ENCODE measurements at regions not wholly inside any gene's neighbourhood (a gene's known extent, or its start where the extent isn't known, plus 50 kb on each side); places are given as distances from the start of the nearest gene placed in this dataset.
"Not testable (repeated sequence)": the region's sequence is repeated elsewhere in the genome, so short reads cannot be mapped to it uniquely, and the experiment has no call there.

DNA sequence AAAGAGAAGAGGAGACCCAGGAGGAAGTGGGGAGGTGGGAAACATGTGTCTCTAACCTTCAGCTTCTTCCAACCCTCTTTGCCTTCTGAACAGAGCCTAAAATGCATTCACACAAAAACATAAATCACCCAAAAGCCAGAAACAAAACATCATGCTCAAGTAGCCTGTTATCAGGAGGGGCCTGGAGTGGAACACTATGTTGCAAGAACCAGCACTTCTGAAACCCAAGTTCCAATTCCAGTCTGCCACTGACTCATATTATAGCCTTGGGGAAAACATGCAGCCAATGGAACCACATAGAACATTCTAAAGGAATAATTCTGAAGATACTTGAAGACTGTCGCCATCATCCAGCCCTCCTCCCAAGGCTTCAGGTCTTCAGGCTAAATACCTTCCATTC lies 169.8 kb upstream of the PLXNC1 start:
- DNase-seq: no peak

DNA sequence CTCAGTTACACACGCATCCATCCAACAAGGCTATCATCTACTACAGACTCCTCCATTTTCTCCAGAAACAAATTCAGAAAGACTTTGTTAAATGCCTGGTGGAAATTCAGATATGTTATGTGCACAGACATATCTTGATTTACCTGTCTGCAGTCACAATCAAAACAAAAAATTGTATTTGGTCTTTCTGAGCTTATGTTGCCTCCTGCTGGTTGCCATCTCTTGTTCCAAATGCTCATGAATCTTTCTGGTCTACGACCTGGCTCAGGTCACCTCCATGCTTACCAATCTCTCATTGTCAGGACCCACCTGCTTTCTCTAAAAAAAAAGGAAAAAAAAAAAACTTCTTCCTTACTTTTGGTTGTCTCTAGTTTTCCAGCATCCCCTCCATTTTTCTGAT lies 169.2 kb upstream of the PLXNC1 start:
- peak in 1 of 51 donors; percentile 3 for DNase-seq

DNA sequence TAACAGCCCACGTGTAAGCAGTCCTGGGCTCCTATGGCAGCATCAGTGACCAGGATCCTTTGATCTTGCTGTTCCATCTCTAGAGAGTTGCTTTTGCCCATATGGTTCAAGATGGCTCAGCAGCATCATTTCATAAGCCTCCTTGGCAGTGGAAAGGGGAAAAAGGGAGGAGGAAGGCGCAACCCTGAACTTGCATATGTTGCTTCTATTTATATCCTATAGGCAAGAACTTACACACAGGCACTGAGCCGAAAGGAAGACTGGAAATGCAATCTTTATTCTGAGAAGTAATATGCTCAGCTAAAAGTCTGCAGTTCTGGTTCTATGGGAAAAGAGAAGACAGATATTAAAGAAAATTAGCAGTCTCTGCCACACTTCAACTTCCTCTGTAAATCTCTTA lies 167.7 kb upstream of the PLXNC1 start:
- DNase-seq: no peak

DNA sequence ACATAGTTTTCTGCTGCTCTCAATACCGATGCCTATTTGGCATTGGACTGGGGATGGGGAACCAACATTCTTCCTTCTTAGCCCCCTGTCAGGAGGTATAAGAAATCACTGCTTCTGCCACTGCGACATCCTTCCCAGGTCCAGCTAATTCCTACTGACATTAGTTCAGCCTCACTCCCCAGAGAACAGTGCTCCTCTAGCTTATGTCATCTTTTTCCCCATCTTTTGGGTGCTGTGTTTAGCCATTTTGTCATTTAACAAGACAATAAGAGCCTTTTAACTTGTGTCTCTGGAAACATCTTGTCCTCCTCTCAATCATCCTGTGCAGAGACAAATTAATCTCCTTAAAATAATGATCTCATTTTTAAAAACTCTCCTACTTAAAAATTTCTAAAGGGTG lies 167.0 kb upstream of the PLXNC1 start:
- no peak for DNase-seq

DNA sequence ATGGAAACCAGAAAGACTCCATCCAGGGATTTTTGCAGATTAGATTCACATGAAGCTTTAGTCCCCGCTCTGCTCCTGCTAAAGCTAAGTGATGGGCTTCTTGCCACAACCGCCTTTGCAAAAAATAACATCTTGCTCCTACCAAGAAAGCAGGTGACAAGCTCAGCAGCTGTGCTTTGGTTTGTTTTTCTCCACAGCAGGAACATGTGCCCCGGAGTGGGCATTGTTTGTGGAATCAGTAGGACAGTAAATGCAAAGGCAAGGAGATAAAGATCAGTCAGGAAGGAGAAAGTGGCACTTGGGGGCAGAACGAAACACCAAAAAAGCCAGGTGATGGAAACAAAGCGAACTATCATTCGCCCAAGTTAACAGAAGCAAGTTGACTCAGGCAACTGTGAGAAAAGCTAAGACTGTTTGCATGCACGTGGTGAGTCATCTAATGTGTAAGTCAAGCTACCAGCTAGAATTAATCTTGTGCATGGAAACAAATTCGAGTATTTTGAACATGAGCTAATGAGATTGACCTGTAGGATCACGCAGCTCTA lies 165.5 kb upstream of the PLXNC1 start:
- DNase-seq: peak in 1 of 51 donors; percentile 45

DNA sequence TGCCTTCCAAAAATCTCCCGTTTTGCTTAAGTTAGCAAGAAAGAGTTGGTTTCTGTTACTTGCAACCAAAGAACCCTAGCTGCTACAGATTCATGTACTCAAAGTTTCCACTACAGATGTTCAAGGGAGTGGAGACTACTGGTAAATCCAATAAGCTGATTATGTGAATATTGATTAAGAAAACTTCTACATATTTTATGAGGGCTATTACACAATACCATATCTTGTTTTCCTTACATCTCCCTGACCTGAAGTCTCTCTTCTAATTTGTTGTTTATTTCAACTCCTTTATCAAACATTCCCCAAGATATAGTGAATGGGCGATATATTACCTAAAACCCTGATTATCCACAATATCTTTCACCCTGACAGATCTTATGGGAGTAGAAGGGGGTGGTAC lies 164.4 kb upstream of the PLXNC1 start:
- DNase-seq: no peak

DNA sequence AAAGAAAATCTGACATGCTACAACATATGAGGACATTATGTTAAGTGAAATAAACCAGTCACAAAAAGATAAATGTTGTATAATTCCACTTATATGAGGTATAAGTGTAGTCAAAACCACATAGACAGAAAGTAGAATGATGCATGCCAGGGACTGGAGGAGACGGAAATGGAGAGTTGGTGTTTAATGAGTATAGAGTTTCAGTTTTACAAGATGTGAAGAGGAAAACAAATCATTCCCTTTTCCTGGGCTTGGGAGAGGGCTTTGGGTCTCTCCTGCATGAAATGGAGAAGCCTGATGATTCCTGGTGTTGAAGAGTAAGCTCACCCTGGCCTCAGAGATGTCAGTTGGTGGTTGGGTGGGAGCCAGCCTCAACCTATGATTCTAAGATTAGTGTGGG lies 158.4 kb upstream of the PLXNC1 start:
- DNase-seq: no peak

DNA sequence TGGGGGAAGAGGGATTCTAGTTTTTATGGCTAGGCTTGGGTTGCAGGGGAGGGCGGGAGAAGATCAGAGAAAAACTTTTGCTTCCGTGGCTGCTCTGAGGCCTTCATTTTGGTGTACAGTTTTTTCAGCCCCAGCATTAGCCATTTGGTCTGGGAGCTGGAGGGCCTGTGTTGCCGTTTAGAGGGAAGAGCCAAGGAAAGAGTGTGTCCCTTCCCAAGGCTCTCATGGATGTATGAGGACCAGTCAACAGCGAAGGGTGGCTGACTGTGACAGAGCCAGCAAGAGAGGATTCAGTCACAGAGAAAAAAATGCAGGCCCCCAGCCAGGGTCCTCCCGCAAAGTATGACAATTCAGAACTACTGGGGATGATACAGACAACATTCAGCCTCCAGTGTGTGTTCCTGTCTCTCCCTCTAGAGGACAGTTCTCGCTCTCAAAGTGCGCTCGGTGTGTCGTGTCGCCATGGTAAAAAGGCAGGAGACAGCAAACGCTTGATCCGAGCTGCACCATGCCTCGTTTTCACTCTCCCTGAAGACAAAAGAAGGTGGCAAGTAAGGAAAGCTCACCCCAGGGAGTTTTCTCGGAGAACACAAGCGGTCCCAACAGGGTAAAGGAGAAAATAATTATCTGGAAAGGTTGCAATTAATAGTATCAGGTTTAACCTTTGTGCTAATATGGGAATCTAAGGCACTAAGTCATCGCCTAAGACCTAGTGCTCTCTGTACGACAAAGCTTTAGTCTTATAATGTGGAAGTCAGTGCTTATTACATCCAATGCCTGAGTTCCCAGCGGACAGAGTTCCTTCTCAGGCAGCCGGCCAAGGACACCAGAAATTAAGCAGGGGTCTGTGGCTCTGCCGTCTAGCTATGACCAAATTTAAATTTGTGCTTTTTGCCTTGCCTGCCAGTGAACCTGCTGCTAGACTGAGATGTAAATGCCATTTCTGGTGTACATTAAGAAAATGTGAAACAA lies 157.3 kb upstream of the PLXNC1 start:
- peak in 37 of 51 donors; percentile 4 to 72 (median 28) for DNase-seq

DNA sequence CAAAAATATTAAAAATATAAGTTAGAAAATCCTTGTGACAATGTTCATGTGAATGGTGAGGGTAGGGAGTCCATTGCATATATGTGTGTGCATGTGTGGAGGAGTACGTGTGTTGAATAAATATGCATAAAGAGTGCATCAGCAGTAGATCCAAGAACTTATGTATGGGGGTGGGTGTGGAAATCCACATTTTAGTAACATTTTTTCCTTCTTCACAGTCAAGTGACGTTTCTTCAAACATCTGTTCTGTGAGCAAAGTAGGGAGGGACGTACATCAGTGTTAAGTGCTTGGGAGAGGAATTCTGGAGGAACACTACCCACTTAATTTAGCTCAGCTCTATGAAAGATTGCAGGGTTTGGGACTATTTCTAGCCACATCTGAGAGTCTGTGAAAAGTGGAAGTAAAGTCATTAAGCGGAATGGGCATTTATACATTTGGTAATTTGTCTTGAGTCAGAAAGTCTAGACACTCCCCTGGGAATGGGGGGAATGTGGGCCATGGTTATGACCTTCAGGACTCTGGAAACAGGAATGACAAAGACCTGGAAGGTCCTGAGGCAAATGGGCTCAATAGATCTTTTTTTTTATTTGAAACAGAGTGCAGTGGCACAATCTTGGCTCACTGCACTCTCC lies 156.4 kb upstream of the PLXNC1 start:
- DNase-seq: no peak

DNA sequence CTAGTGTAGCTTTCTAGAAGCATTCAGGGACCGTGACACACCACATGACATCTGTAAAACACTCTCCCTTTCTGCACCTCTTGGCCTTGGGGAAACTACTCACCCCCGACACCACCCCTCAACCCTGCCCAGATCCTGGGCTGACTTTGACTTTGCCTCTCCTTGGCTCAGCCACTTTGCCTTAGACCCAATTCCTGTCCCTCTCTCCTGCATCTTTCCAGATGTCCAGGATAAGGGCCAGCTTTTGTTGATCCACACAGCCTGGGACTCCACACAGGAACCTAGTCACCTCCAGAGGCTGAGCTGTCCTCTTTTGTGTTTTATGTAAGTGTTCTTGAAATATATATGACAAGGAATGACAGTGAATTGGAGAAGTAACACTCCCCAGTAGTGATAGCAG lies 153.7 kb upstream of the PLXNC1 start:
- DNase-seq: no peak

DNA sequence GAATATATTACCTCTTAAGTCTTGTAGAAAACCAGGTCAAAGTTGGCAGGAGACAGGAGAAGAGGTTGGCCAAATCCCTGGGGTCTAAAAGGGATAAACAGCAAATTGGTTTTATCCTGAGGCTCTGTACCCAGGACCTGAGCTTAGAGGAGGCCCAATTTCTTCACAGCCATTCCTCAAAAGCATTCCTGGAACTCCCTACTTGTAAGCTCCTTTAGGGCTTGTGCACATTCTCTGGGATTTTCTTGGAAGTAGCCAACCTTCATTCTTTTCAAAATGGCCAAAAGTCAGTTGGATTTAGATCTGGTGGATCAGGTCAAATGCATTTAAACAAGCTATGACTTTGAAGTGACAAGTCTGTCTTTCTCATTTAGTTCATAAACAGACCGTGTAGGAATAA lies 152.1 kb upstream of the PLXNC1 start:
- DNase-seq: no peak

DNA sequence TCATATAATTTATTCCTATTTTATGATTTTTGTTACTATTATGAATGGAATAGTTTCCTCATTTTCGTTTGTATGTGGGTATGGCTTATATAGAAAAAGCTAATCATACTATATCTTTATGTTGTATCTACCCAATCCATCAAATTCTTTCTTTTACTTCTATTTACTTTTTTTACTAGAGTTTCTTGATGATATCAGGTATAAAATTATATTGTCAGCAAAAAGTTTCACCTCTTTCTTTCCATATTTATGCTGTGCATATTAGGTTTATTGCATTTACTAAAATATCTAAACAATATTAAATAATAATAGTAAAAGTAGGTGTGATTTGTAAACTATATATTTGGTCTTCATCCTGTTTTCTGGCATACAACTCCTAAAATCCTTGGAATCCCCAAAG lies 146.7 kb upstream of the PLXNC1 start:
- DNase-seq: no peak

DNA sequence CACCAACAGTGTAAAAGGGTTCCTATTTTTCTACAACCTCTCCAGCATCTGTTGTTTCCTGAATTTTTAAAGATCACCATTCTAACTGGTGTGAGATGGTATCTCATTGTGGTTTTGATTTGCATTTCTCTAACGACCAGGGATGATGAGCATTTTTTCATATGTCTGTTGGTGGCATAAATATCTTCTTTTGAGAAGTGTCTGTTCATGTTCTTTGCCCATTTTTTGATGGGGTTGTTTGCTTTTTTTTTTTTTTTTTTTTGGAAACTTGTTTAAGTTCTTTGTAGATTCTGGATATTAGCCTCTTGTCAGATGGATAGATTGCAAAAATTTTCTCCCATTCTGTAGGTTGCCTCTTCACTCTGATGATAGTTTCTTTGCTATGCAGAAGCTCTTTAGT lies 145.5 kb upstream of the PLXNC1 start:
- DNase-seq: not testable (repeated sequence)

DNA sequence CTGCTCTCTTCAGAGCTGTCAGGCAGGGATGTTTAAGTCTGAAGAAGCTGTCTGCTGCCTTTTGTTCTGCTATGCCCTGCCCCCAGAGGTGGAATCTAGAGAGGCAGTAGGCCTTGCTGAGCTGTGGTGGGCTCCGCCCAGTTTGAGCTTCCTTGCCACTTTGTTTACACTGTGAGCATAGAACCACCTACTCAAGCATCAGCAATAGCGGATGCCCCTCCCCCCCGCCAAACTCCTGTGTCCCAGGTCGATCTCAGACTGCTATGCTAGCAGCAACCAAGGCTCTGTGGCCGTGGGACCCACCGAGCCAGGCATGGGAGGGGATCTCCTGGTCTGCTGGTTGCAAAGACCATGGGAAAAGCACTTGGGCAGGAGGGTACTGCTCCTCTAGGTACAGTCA lies 140.5 kb upstream of the PLXNC1 start:
- not testable (repeated sequence) for DNase-seq

DNA sequence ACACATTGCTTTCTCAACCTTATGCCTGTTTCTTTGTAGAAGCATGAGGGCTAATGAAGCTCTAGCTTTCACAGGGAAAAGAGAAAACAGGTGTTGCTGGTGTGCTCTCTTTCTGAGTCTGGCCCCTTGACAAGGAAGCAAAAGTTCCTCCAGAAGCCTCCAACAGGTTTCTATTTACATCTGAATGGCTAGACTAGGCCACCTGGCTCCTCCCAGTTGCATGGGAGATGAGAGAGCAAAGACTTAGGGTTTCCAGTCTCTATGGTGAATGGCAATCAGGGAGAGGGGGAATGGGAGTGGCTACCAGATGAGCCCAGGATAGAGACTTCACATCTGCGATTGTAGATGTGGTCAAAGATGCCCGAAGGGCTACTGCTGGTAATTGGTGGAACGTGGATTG lies 138.1 kb upstream of the PLXNC1 start:
- DNase-seq: no peak

DNA sequence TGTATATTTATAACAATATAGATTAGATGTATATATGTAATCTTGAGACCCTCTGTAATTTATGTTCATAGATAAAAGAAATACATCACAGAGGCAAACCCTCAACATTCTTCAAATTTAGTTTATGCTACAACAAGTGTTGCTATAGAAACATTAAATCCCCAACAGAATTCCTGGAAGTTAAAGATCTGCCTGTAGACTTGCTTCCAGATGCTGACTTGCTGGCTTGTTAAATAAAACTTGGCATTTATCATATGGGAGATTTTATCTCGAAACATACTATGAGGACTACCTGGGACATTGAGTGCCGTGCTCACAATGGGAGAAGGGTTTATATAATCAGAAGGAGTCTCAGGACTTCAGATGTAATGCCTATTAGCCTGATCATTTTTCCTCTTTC lies 136.3 kb upstream of the PLXNC1 start:
- DNase-seq: no peak

DNA sequence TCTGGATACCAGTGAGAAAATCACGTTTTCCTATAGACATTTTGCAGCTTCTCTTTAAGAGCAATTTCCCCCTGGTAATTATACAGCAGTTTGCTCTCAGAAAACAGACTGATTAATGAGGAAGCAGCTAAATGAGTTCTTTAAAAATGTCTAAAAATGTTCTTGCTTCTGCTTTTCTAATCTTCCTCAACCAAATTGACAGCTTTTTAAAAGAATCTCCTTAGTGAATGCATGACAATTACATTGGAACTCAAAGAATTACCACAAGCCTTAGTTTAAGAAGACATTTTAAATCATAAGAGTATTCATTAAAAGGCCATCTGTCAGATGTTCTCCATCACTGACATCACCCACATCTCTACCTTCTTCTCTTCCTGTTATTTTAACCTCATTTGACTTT lies 135.8 kb upstream of the PLXNC1 start:
- no peak for DNase-seq

DNA sequence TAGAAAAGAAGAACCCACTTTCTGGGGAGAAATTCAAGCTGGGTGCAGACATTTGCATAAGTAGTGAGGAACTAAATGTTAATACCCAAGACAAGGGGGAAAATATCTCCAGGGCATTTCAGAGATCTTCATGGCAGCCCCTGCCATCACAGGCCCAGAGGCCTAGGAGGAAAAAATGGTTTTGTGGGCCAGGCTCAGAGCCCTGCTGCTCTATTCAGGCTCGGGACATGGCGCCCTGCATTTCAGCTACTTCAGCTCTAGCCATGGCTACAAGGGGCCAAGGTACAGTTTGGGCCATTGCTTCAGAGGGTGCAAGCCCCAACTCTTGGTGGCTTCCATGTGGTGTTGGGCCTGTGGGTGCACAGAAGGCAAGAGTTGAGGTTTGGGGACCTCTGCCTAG lies 131.1 kb upstream of the PLXNC1 start:
- not testable (repeated sequence) for DNase-seq

DNA sequence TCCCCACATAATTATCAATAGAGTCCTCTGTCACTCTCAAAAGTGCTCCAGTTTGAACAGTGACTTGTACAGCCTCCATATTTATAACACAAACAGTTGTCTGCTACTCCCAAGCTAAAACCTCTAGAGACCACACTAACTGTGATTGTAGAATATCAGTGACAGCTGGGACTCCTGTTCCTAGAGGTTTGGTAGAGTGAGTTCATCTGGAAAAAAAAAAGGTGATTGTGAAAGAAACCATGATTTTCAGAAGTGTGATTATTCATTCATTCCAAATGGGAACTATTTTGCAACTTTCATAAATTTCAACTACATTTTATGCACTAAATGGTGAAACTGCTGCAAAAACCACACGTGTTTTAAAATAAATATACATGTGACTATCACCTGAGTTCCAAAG lies 128.0 kb upstream of the PLXNC1 start:
- DNase-seq: no peak

DNA sequence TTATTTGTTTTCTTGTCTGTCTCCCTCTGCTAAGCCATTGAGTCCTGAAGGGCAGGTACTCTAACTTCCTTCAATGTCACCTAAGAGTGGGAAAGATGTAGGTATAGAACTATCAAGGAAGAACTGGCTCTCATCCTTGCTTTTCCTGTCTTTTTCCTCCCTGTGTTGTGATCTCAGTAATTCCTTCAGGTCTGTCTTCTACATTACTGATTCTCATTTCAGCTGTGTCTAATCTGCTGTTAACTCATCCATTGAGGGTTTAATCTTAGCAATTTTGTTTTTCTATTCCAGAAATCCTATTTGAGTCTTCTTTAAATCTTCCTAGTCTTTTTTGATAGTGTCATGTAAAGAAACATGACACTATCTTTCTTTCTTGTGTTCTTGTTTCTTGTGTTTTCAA lies 124.5 kb upstream of the PLXNC1 start:
- no peak for DNase-seq

DNA sequence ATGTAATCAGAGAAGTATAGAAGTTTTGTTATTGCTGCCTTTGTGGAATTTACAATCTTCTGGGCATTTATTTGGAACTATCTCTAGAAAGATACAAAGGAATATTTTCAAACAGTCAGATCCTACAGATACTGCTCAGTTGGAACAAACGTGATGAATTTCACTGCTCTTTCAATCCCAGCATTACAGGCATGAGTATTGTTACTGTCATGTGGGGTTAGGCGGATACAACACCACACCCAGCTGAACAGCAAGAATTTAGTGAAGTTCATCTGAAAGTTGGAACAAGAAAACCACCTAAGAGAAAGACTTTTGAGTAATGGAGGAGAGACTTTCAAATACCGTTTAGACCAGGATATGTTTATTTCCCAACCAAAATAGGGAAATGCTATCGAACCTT lies 123.3 kb upstream of the PLXNC1 start:
- DNase-seq: no peak

DNA sequence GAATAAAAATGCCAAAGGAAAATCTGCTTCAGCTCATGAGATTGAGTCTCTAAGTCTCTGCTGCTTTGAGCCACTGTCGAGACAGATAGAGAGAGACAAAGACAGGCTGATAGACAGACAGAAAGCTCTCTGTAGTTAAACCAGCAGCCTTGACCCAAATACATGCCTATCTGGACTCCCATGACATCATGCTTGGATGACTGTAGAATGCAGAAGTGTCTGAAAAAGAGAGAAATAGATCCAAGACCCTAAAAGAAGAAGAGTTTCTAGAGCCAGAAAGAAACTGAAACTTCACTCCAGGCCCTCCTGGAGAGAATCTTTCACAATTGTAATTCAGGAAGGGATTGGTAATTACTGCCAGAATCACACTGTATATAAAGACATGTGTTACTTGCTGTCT lies 122.6 kb upstream of the PLXNC1 start:
- DNase-seq: no peak

DNA sequence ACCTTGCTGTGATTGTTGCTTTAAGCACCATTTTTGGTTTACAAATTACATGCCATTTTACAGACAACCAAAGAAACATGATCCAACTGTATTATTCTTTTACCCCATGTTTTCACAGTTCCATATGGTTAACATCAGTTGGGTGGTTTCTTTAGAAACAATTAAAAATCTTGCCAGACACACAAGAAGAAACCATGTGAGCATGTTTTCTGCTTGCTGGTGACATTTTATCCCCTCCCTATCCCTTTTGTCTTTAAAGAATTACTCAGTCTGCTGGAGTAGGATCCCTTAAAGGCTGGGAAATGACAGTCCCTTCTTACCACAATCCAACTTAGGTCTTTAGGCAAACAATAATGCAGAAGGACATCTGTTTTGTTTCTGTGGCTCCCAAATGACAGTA lies 121.8 kb upstream of the PLXNC1 start:
- DNase-seq: no peak
